ENCODE measurements at regions not wholly inside any gene's neighbourhood (a gene's known extent, or its start where the extent isn't known, plus 50 kb on each side); places are given as distances from the start of the nearest gene placed in this dataset.

GRCh38 chr21:25366116-25366515 lies 241.2 kb downstream of the MRPL39 start (continued):
- TF ChIP-seq TEAD4 (IDR thresholded peaks at IDR 0.05; ENCODE audit: low read depth, low read length), result no peak
- TF ChIP-seq RXRA (IDR thresholded peaks at IDR 0.05; ENCODE audit: insufficient read depth, low read depth, low read length), result no peak
